Suprapubic skin (tissue), 3 donors: ENCODE measurements at regions not wholly inside any gene's neighbourhood (a gene's known extent, or its start where the extent isn't known, plus 50 kb on each side); places are given as distances from the start of the nearest gene placed in this dataset.

Source experiments
- CTCF ChIP-seq, 2 donors: fragments of 200-600 bp in 1 of 2; fragments of 450-650 bp in 1 of 2; sonication (generic) in 1 of 2; IDR thresholded peaks; one replicate each; pipeline ENCODE4 v1.5.1; 2016 to 2019; ENCODE audit warnings: antibody characterized with exemption in 2 of 2, mild to moderate bottlenecking in 1 of 2, moderate library complexity in 1 of 2
- EP300 ChIP-seq: sonication (generic); formaldehyde crosslinking; IDR thresholded peaks from one replicate; pipeline ENCODE4 v1.6.1; 2017; ENCODE audit warnings: antibody characterized with exemption
- POLR2A ChIP-seq, 2 donors: fragments of 450-650 bp; IDR thresholded peaks; one replicate each; pipeline ENCODE4 v1.6.1; 2017; ENCODE audit warnings: antibody characterized with exemption in 2 of 2, mild to moderate bottlenecking in 2 of 2, moderate library complexity in 2 of 2

GRCh38 chr15:69723404-69724096 lies 270.9 kb downstream of the RPLP1 start:
- TF ChIP-seq CTCF (IDR thresholded peaks at IDR 0.05), result no peak
- no peak for TF ChIP-seq POLR2A (IDR thresholded peaks at IDR 0.05)
- TF ChIP-seq EP300, result no peak
